ENCODE measurements at regions not wholly inside any gene's neighbourhood (a gene's known extent, or its start where the extent isn't known, plus 50 kb on each side); places are given as distances from the start of the nearest gene placed in this dataset.

GRCh38 chr10:63917363-63917762 is 396.2 kb downstream of the REEP3 start:
- no peak for DNase-seq
- 45 to 88% methylated on average over 1 of the region's 1 CpG for WGBS, 2 experiments (ENCODE audit: insufficient coverage in 1 of 2, insufficient read length in 1 of 2)
- TF ChIP-seq, protein P1, sequence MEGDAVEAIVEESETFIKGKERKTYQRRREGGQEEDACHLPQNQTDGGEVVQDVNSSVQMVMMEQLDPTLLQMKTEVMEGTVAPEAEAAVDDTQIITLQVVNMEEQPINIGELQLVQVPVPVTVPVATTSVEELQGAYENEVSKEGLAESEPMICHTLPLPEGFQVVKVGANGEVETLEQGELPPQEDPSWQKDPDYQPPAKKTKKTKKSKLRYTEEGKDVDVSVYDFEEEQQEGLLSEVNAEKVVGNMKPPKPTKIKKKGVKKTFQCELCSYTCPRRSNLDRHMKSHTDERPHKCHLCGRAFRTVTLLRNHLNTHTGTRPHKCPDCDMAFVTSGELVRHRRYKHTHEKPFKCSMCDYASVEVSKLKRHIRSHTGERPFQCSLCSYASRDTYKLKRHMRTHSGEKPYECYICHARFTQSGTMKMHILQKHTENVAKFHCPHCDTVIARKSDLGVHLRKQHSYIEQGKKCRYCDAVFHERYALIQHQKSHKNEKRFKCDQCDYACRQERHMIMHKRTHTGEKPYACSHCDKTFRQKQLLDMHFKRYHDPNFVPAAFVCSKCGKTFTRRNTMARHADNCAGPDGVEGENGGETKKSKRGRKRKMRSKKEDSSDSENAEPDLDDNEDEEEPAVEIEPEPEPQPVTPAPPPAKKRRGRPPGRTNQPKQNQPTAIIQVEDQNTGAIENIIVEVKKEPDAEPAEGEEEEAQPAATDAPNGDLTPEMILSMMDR (conservative IDR thresholded peaks at IDR 0.05), result no peak

GRCh38 chr10:63919575-63920279 is 398.5 kb downstream of the REEP3 start:
- TF ChIP-seq, protein P1 (conservative IDR thresholded peaks at IDR 0.05), result no peak
- peaks cover 50% of the 10 kb centered on the region for H3K4me1 Mint-ChIP-seq
- peak overlapping the region; percentile 12 for H3K27ac Mint-ChIP-seq
- DNase-seq, result no peak
- H3K9ac ChIP-seq (ENCODE audit: extremely low read depth, low read length, poor library complexity, severe bottlenecking), result no peak overlapping the region
- H3K36me3 Mint-ChIP-seq (ENCODE audit: low read depth), result no peaks in the 10 kb centered on the region
- no peaks in the 10 kb centered on the region for H3K9me3 Mint-ChIP-seq
- no peaks in the 10 kb centered on the region for H3K36me3 ChIP-seq (ENCODE audit: control insufficient read depth, insufficient read depth, low read length)
- no peak overlapping the region for H3K4me3 Mint-ChIP-seq
- H3K9me3 ChIP-seq (ENCODE audit: control insufficient read depth, low read length), result no peaks in the 10 kb centered on the region
- H3K27me3 ChIP-seq (ENCODE audit: control insufficient read depth, insufficient read depth, low read length, poor library complexity, severe bottlenecking), result no peaks in the 10 kb centered on the region
- H3K4me1 ChIP-seq (ENCODE audit: control insufficient read depth, insufficient read depth, low read length), result peaks cover 26% of the 10 kb centered on the region
- no peak overlapping the region for H3K27ac ChIP-seq (ENCODE audit: low read depth, low read length)
- WGBS, 2 experiments (ENCODE audit: insufficient coverage in 1 of 2, insufficient read length in 1 of 2), result 82 to 90% methylated on average over 3 to 6 of the region's 6 CpGs
- peak overlapping the region; percentile 54 for H3K4me3 ChIP-seq (ENCODE audit: low read length)
- H3K27me3 Mint-ChIP-seq (ENCODE audit: insufficient read depth), result no peaks in the 10 kb centered on the region

More at GRCh38 chr10:63917363-63917762, 396.2 kb downstream of the REEP3 start:
- H3K27me3 ChIP-seq (ENCODE audit: control insufficient read depth, insufficient read depth, low read length, poor library complexity, severe bottlenecking), result no peaks in the 10 kb centered on the region
- no peak overlapping the region for H3K4me3 ChIP-seq (ENCODE audit: low read length)
- Mint-ChIP-seq H3K9me3 (peaks cover 2% of the 10 kb centered on the region), H3K27ac (no peak overlapping the region), H3K4me3 (no peak overlapping the region), H3K27me3 (ENCODE audit: insufficient read depth) (no peaks in the 10 kb centered on the region), H3K36me3 (ENCODE audit: low read depth) (no peaks in the 10 kb centered on the region), H3K4me1 (peaks cover 45% of the 10 kb centered on the region)
- no peaks in the 10 kb centered on the region for H3K36me3 ChIP-seq (ENCODE audit: control insufficient read depth, insufficient read depth, low read length)
- peaks cover 5% of the 10 kb centered on the region for H3K9me3 ChIP-seq (ENCODE audit: control insufficient read depth, low read length)
- no peak overlapping the region for H3K27ac ChIP-seq (ENCODE audit: low read depth, low read length)
- H3K4me1 ChIP-seq (ENCODE audit: control insufficient read depth, insufficient read depth, low read length), result peaks cover 22% of the 10 kb centered on the region
- H3K9ac ChIP-seq (ENCODE audit: extremely low read depth, low read length, poor library complexity, severe bottlenecking), result no peak overlapping the region

GRCh38 chr10:63920926-63921325 is 399.7 kb downstream of the REEP3 start:
- TF ChIP-seq, protein P1 (conservative IDR thresholded peaks at IDR 0.05), result no peak
- Histone ChIP-seq H3K9ac (ENCODE audit: extremely low read depth, low read length, poor library complexity, severe bottlenecking) (no peak overlapping the region), H3K4me3 (ENCODE audit: low read length) (no peak overlapping the region), H3K9me3 (ENCODE audit: control insufficient read depth, low read length) (no peaks in the 10 kb centered on the region), H3K27ac (ENCODE audit: low read depth, low read length) (no peak overlapping the region), H3K27me3 (ENCODE audit: control insufficient read depth, insufficient read depth, low read length, poor library complexity, severe bottlenecking) (no peaks in the 10 kb centered on the region), H3K36me3 (ENCODE audit: control insufficient read depth, insufficient read depth, low read length) (no peaks in the 10 kb centered on the region), H3K4me1 (ENCODE audit: control insufficient read depth, insufficient read depth, low read length) (peaks cover 28% of the 10 kb centered on the region)
- H3K9me3 Mint-ChIP-seq, result no peaks in the 10 kb centered on the region
- 94 to 100% methylated on average over 1 to 2 of the region's 2 CpGs for whole genome bisulfite sequencing, 2 experiments (ENCODE audit: insufficient coverage in 1 of 2, insufficient read length in 1 of 2)
- peaks cover 50% of the 10 kb centered on the region for H3K4me1 Mint-ChIP-seq
- no peak overlapping the region for H3K4me3 Mint-ChIP-seq
- DNase-seq, result no peak
- no peaks in the 10 kb centered on the region for H3K27me3 Mint-ChIP-seq (ENCODE audit: insufficient read depth)
- H3K27ac Mint-ChIP-seq, result no peak overlapping the region
- H3K36me3 Mint-ChIP-seq (ENCODE audit: low read depth), result no peaks in the 10 kb centered on the region
